Mucosa of rectum (tissue), 2 donors: ENCODE measurements at regions not wholly inside any gene's neighbourhood (a gene's known extent, or its start where the extent isn't known, plus 50 kb on each side); places are given as distances from the start of the nearest gene placed in this dataset.

ENCODE experiments used
- H3K27ac ChIP-seq, 2 donors: one replicate each; pipeline ENCODE4 v1.7.0; 2013; ENCODE audit warnings: inconsistent platforms in 2 of 2, low read depth in 2 of 2, low read length in 2 of 2
- H3K27me3 ChIP-seq, 2 donors: one replicate each; pipeline ENCODE4 v1.7.0; 2013; ENCODE audit warnings: low read length in 2 of 2; ENCODE audit not compliant: control insufficient read depth in 2 of 2, insufficient read depth in 2 of 2
- H3K36me3 ChIP-seq, 2 donors: one replicate each; pipeline ENCODE4 v1.7.0; 2013; ENCODE audit warnings: low read length in 2 of 2; ENCODE audit not compliant: control insufficient read depth in 2 of 2, insufficient read depth in 2 of 2
- H3K4me1 ChIP-seq, 2 donors: one replicate each; pipeline ENCODE4 v1.7.0; 2013; ENCODE audit warnings: low read length in 2 of 2, mild to moderate bottlenecking in 1 of 2; ENCODE audit not compliant: control insufficient read depth in 2 of 2, insufficient read depth in 2 of 2
- H3K4me3 ChIP-seq, 2 donors: one replicate each; pipeline ENCODE4 v1.7.0; 2013; ENCODE audit warnings: low read length in 2 of 2
- H3K9ac ChIP-seq, 2 donors: one replicate each; pipeline ENCODE4 v1.7.0; 2013; ENCODE audit warnings: low read length in 2 of 2, low read depth in 1 of 2, mild to moderate bottlenecking in 1 of 2
- H3K9me3 ChIP-seq, 2 donors: one replicate each; pipeline ENCODE4 v1.7.0; 2013; ENCODE audit warnings: low read length in 2 of 2; ENCODE audit not compliant: control insufficient read depth in 2 of 2
- donor health status: healthy.
- donor health status: Normal muscosa, but diverticular disease.

GRCh38 chr3:632571-633170 is 436.1 kb downstream of the CHL1 start:
- Histone ChIP-seq H3K27ac (no peak overlapping the region), H3K27me3 (no peaks in the 10 kb centered on the region), H3K9ac (no peak overlapping the region), H3K36me3 (no peaks in the 10 kb centered on the region), H3K9me3 (no peaks in the 10 kb centered on the region), H3K4me1 (no peaks in the 10 kb centered on the region), H3K4me3 (no peak overlapping the region)

- Histone ChIP-seq H3K4me1 (no peaks in the 10 kb centered on the region), H3K27me3 (no peaks in the 10 kb centered on the region), H3K9me3 (no peaks in the 10 kb centered on the region), H3K27ac (no peak overlapping the region), H3K4me3 (no peak overlapping the region), H3K9ac (no peak overlapping the region), H3K36me3 (no peaks in the 10 kb centered on the region)
Measured at GRCh38 chr3:634511-634910, 437.9 kb downstream of the CHL1 start.

GRCh38 chr3:635393-635792 is 438.8 kb downstream of the CHL1 start:
- Histone ChIP-seq H3K27ac (no peak overlapping the region), H3K27me3 (no peaks in the 10 kb centered on the region), H3K4me3 (no peak overlapping the region)

GRCh38 chr3:643376-643775 is 446.8 kb downstream of the CHL1 start:
- no peak overlapping the region for H3K9ac ChIP-seq
- no peaks in the 10 kb centered on the region for H3K4me1 ChIP-seq
- H3K9me3 ChIP-seq = no peaks in the 10 kb centered on the region
- H3K36me3 ChIP-seq = no peaks in the 10 kb centered on the region
- no peaks in the 10 kb centered on the region for H3K27me3 ChIP-seq
- H3K27ac ChIP-seq = no peak overlapping the region
- no peak overlapping the region for H3K4me3 ChIP-seq

More at GRCh38 chr3:635393-635792, 438.8 kb downstream of the CHL1 start:
- Histone ChIP-seq H3K36me3 (no peaks in the 10 kb centered on the region), H3K9ac (no peak overlapping the region), H3K9me3 (no peaks in the 10 kb centered on the region), H3K4me1 (no peaks in the 10 kb centered on the region)

- Histone ChIP-seq H3K36me3 (no peaks in the 10 kb centered on the region), H3K4me3 (no peak overlapping the region)
Measured at GRCh38 chr3:655824-656223, 437.0 kb upstream of the CNTN6 start.

GRCh38 chr3:661356-661755 is 431.5 kb upstream of the CNTN6 start:
- H3K36me3 ChIP-seq = no peaks in the 10 kb centered on the region
- H3K27ac ChIP-seq = no peak overlapping the region
- no peaks in the 10 kb centered on the region for H3K27me3 ChIP-seq
- H3K4me3 ChIP-seq = no peak overlapping the region
- H3K9me3 ChIP-seq = no peaks in the 10 kb centered on the region
- no peak overlapping the region for H3K9ac ChIP-seq
- no peaks in the 10 kb centered on the region for H3K4me1 ChIP-seq

More at GRCh38 chr3:655824-656223, 437.0 kb upstream of the CNTN6 start:
- Histone ChIP-seq H3K9ac (no peak overlapping the region), H3K27ac (no peak overlapping the region), H3K9me3 (no peaks in the 10 kb centered on the region), H3K4me1 (no peaks in the 10 kb centered on the region), H3K27me3 (no peaks in the 10 kb centered on the region)

GRCh38 chr3:674116-674515 is 418.7 kb upstream of the CNTN6 start:
- Histone ChIP-seq H3K9me3 (no peaks in the 10 kb centered on the region), H3K27me3 (no peaks in the 10 kb centered on the region), H3K4me3 (no peak overlapping the region), H3K36me3 (no peaks in the 10 kb centered on the region), H3K27ac (no peak overlapping the region), H3K9ac (no peak overlapping the region), H3K4me1 (no peaks in the 10 kb centered on the region)

- Histone ChIP-seq H3K27me3 (no peaks in the 10 kb centered on the region), H3K9ac (no peak overlapping the region), H3K9me3 (no peaks in the 10 kb centered on the region), H3K4me3 (no peak overlapping the region), H3K27ac (no peak overlapping the region), H3K4me1 (no peaks in the 10 kb centered on the region), H3K36me3 (no peaks in the 10 kb centered on the region)
Measured at GRCh38 chr3:675846-676245, 417.0 kb upstream of the CNTN6 start.

GRCh38 chr3:683770-684169 is 409.1 kb upstream of the CNTN6 start:
- Histone ChIP-seq H3K27me3 (no peaks in the 10 kb centered on the region), H3K27ac (no peak overlapping the region), H3K36me3 (no peaks in the 10 kb centered on the region), H3K4me3 (no peak overlapping the region), H3K9me3 (no peaks in the 10 kb centered on the region), H3K4me1 (no peaks in the 10 kb centered on the region), H3K9ac (no peak overlapping the region)

GRCh38 chr3:690770-691169 is 402.1 kb upstream of the CNTN6 start:
- Histone ChIP-seq H3K27ac (no peak overlapping the region), H3K9me3 (no peaks in the 10 kb centered on the region), H3K36me3 (no peaks in the 10 kb centered on the region), H3K9ac (no peak overlapping the region), H3K27me3 (no peaks in the 10 kb centered on the region), H3K4me3 (no peak overlapping the region), H3K4me1 (no peaks in the 10 kb centered on the region)

GRCh38 chr3:700514-700913 is 392.3 kb upstream of the CNTN6 start:
- H3K36me3 ChIP-seq = no peaks in the 10 kb centered on the region
- H3K27ac ChIP-seq = no peak overlapping the region
- H3K27me3 ChIP-seq = no peaks in the 10 kb centered on the region
- H3K9ac ChIP-seq = no peak overlapping the region
- no peak overlapping the region for H3K4me3 ChIP-seq
- no peaks in the 10 kb centered on the region for H3K9me3 ChIP-seq
- H3K4me1 ChIP-seq = no peaks in the 10 kb centered on the region
